H1 (cell line): ENCODE measurements at regions not wholly inside any gene's neighbourhood (a gene's known extent, or its start where the extent isn't known, plus 50 kb on each side); places are given as distances from the start of the nearest gene placed in this dataset.

Experiments
- CTCF ChIA-PET: fragments of 300-600 bp; sonication (Branson Sonifier 250); formaldehyde crosslinking; loops from one replicate; lab custom pipeline; 2021; ENCODE audit not compliant: partially characterized antibody; lab: Charles Lee
- POLR2A ChIA-PET: fragments of 300-600 bp; sonication (Branson Sonifier 250); formaldehyde crosslinking; loops from one replicate; lab custom pipeline; 2021; ENCODE audit warnings: inconsistent platforms; ENCODE audit not compliant: partially characterized antibody; lab: Charles Lee
- DNase-seq, 2 experiments: peaks; one replicate each; pipeline versions ENCODE4 v3.0.0 to v3.0.0-alpha.2; 2010 to 2022; ENCODE audit warnings: low spot score in 2 of 2, low read depth in 1 of 2, mixed read lengths in 1 of 2
- FAIRE-seq: peaks from 2 replicates; lab custom pipeline; 2011; peaks lifted over from hg19 to GRCh38; lab: Jason Lieb, UNC
- H2AFZ ChIP-seq: 2 replicates; pipeline ENCODE4 v1.8.1; 2012; ENCODE audit warnings: low read length, inconsistent platforms
- H2AK5ac ChIP-seq: 2 replicates; pipeline ENCODE4 v1.6.1; 2013; ENCODE audit warnings: low read depth, low read length
- H2BK120ac ChIP-seq: replicated peaks from 2 replicates; pipeline ENCODE3; 2013; ENCODE audit warnings: low read depth, low read length, inconsistent platforms
- H2BK12ac ChIP-seq: 2 replicates; pipeline ENCODE4 v1.6.1; 2013; ENCODE audit warnings: low read depth, low read length
- H2BK15ac ChIP-seq: 2 replicates; pipeline ENCODE4 v1.6.1; 2013; ENCODE audit warnings: low read length
- H2BK20ac ChIP-seq: 2 replicates; pipeline ENCODE4 v1.6.1; 2013; ENCODE audit warnings: low read length
- H2BK5ac ChIP-seq: 2 replicates; pipeline ENCODE4 v1.6.1; 2013; ENCODE audit warnings: low read depth, low read length
- H3K14ac ChIP-seq: 2 replicates; pipeline ENCODE4 v1.6.1; 2013; ENCODE audit warnings: inconsistent platforms; ENCODE audit not compliant: insufficient read length
- H3K18ac ChIP-seq: 2 replicates; pipeline ENCODE4 v1.6.1; 2013; ENCODE audit warnings: low read length; ENCODE audit errors: extremely low read depth
- H3K23ac ChIP-seq: 2 replicates; pipeline ENCODE4 v1.6.1; 2013; ENCODE audit warnings: inconsistent platforms; ENCODE audit not compliant: insufficient read length
- H3K23me2 ChIP-seq: 2 replicates; pipeline ENCODE4 v1.6.1; 2013; ENCODE audit warnings: low read depth, low read length
- H3K27ac ChIP-seq: 2 replicates; pipeline ENCODE4 v1.6.1; 2011; ENCODE audit warnings: low read depth, low read length, inconsistent platforms
- H3K27me3 ChIP-seq, 4 experiments: replicated peaks in 1 of 4; 1 replicate in 1 of 4; 2 replicates in 3 of 4; pipeline versions ENCODE4 v1.6.1 to v1.8.1; 2011 to 2013; ENCODE audit warnings: low read length in 3 of 4, mild to moderate bottlenecking in 3 of 4, inconsistent platforms in 2 of 4, mixed read lengths in 2 of 4, moderate library complexity in 1 of 4; ENCODE audit not compliant: control insufficient read depth in 3 of 4, insufficient read depth in 3 of 4; ENCODE audit errors: extremely low read depth in 1 of 4
- H3K36me3 ChIP-seq, 4 experiments: 2 replicates each; pipeline versions ENCODE4 v1.6.1 to v1.8.1; 2011 to 2013; ENCODE audit warnings: mild to moderate bottlenecking in 4 of 4, low read length in 3 of 4, moderate library complexity in 2 of 4, control low read depth in 1 of 4, inconsistent platforms in 1 of 4; ENCODE audit not compliant: insufficient read depth in 4 of 4, control insufficient read depth in 2 of 4
- H3K4ac ChIP-seq: replicated peaks from 2 replicates; pipeline ENCODE3; 2013; ENCODE audit warnings: low read length, low read depth, mixed read lengths, inconsistent platforms; ENCODE audit not compliant: insufficient read length
- H3K4me1 ChIP-seq, 4 experiments: replicated peaks in 1 of 4; 1 replicate in 1 of 4; 2 replicates in 3 of 4; pipeline versions ENCODE4 v1.6.1 to v1.8.1; 2011 to 2013; ENCODE audit warnings: low read length in 3 of 4, inconsistent platforms in 2 of 4, mixed read lengths in 1 of 4; ENCODE audit not compliant: insufficient read depth in 4 of 4, control insufficient read depth in 3 of 4
- H3K4me2 ChIP-seq, 2 experiments: 2 replicates each; pipeline versions ENCODE4 v1.6.1 to v1.8.1; 2011 to 2013; ENCODE audit warnings: low read depth in 2 of 2, low read length in 2 of 2, control low read depth in 1 of 2, inconsistent platforms in 1 of 2, mild to moderate bottlenecking in 1 of 2; ENCODE audit not compliant: insufficient read depth in 1 of 2
- H3K4me3 ChIP-seq, 4 experiments: fragments of 200-600, 300-600 bp in 1 of 4; sonication (generic), shearing (Covaris generic), sonication (Bioruptor Twin) in 1 of 4; 2 replicates each; pipeline versions ENCODE4 v1.5.1 to v1.8.1; 2011 to 2016; ENCODE audit warnings: low read length in 4 of 4, low read depth in 3 of 4, control low read depth in 2 of 4, inconsistent platforms in 2 of 4, mild to moderate bottlenecking in 2 of 4, mixed read lengths in 1 of 4, moderate library complexity in 1 of 4; ENCODE audit not compliant: insufficient read depth in 2 of 4; ENCODE audit errors: extremely low read depth in 1 of 4
- H3K56ac ChIP-seq: replicated peaks from 2 replicates; pipeline ENCODE3; 2013; ENCODE audit warnings: low read depth, mild to moderate bottlenecking, mixed read lengths, low read length, inconsistent platforms; ENCODE audit not compliant: insufficient read length
- H3K79me1 ChIP-seq: 2 replicates; pipeline ENCODE4 v1.6.1; 2013; ENCODE audit warnings: low read depth, low read length, control low read depth
- H3K79me2 ChIP-seq, 2 experiments: 2 replicates each; pipeline versions ENCODE4 v1.6.1 to v1.8.1; 2012 to 2013; ENCODE audit warnings: low read length in 2 of 2, mild to moderate bottlenecking in 2 of 2, inconsistent platforms in 1 of 2; ENCODE audit not compliant: insufficient read depth in 2 of 2, control insufficient read depth in 1 of 2
- H3K9ac ChIP-seq, 4 experiments: replicated peaks in 1 of 4; 1 replicate in 1 of 4; 2 replicates in 3 of 4; pipeline versions ENCODE4 v1.6.1 to v1.8.1; 2011 to 2013; ENCODE audit warnings: low read depth in 3 of 4, low read length in 3 of 4, control low read depth in 2 of 4, mild to moderate bottlenecking in 2 of 4, moderate library complexity in 2 of 4, inconsistent platforms in 1 of 4; ENCODE audit errors: extremely low read depth in 1 of 4
- H3K9me3 ChIP-seq, 2 experiments: 2 replicates each; pipeline versions ENCODE4 v1.6.1 to v1.8.1; 2012 to 2013; ENCODE audit warnings: mild to moderate bottlenecking in 2 of 2, moderate library complexity in 2 of 2, control low read depth in 1 of 2, inconsistent platforms in 1 of 2, low read depth in 1 of 2, low read length in 1 of 2, mixed read lengths in 1 of 2; ENCODE audit not compliant: insufficient read depth in 2 of 2
- H4K20me1 ChIP-seq, 2 experiments: replicated peaks in 1 of 2; 2 replicates each; pipeline versions ENCODE3 to v1.8.1; 2011 to 2013; ENCODE audit warnings: inconsistent platforms in 2 of 2, low read length in 2 of 2, mild to moderate bottlenecking in 1 of 2; ENCODE audit not compliant: insufficient read depth in 2 of 2, control insufficient read depth in 1 of 2
- H4K5ac ChIP-seq: 2 replicates; pipeline ENCODE4 v1.6.1; 2013; ENCODE audit warnings: low read length, low read depth, mixed read lengths, inconsistent platforms; ENCODE audit not compliant: insufficient read length
- H4K8ac ChIP-seq: 2 replicates; pipeline ENCODE4 v1.8.0; 2013; ENCODE audit warnings: mild to moderate bottlenecking, moderate library complexity, low read length, inconsistent platforms; ENCODE audit not compliant: insufficient read depth; ENCODE audit errors: extremely low read depth
- H4K91ac ChIP-seq: replicated peaks from 2 replicates; pipeline ENCODE3; 2013; ENCODE audit warnings: low read length, mixed read lengths, inconsistent platforms; ENCODE audit not compliant: insufficient read length
- BACH1 ChIP-seq: IDR thresholded peaks from 2 replicates; pipeline ENCODE4 v1.6.1; 2012; ENCODE audit warnings: low read length, improper control_type of control experiment
- CHD2 ChIP-seq: IDR thresholded peaks from 2 replicates; pipeline ENCODE4 v1.6.1; 2012; ENCODE audit warnings: low read length, improper control_type of control experiment
- CTCF ChIP-seq, 3 experiments: IDR thresholded peaks; 1 replicate in 2 of 3; 2 replicates in 1 of 3; pipeline versions ENCODE4 v1.5.1 to v1.6.1; 2011; ENCODE audit warnings: low read length in 3 of 3, mild to moderate bottlenecking in 3 of 3, inconsistent platforms in 2 of 3, low read depth in 1 of 3, moderate library complexity in 1 of 3; ENCODE audit not compliant: insufficient read depth in 1 of 3; ENCODE audit errors: control extremely low read depth in 1 of 3
- EZH2 ChIP-seq: fragments of 200-600 bp; sonication (generic); IDR thresholded peaks from 2 replicates; pipeline ENCODE4 v1.7.1; 2012; ENCODE audit warnings: low read depth, mild to moderate bottlenecking, moderate library complexity, low read length, inconsistent platforms; ENCODE audit not compliant: severe bottlenecking
- POLR2AphosphoS5 ChIP-seq: IDR thresholded peaks from 2 replicates; pipeline ENCODE4 v1.6.1; 2011; ENCODE audit warnings: low read depth, low read length
- RAD21 ChIP-seq, 2 experiments: IDR thresholded peaks in 1 of 2; conservative IDR thresholded peaks in 1 of 2; 2 replicates each; pipeline ENCODE4 v1.6.1; 2011; ENCODE audit warnings: low read depth in 2 of 2, low read length in 2 of 2, improper control_type of control experiment in 1 of 2, inconsistent platforms in 1 of 2, mild to moderate bottlenecking in 1 of 2, moderate library complexity in 1 of 2
- RNF2 ChIP-seq: fragments of 200-900, 300-1000 bp; sonication (generic); IDR thresholded peaks from 2 replicates; pipeline ENCODE4 v1.7.1; 2016; ENCODE audit warnings: borderline replicate concordance, low read depth, mild to moderate bottlenecking, antibody characterized with exemption, low read length; ENCODE audit not compliant: poor library complexity, severe bottlenecking; ENCODE audit errors: missing control alignments
- SP2 ChIP-seq: IDR thresholded peaks from 2 replicates; pipeline ENCODE4 v1.6.1; 2012; ENCODE audit warnings: mild to moderate bottlenecking, low read length, inconsistent platforms
- SUZ12 ChIP-seq: fragments of 200-600 bp; sonication (generic); IDR thresholded peaks from 2 replicates; pipeline ENCODE4 v1.6.1; 2012; ENCODE audit warnings: mild to moderate bottlenecking, inconsistent platforms, low read length, moderate library complexity, mixed read lengths
- TCF12 ChIP-seq: IDR thresholded peaks from 2 replicates; pipeline ENCODE4 v1.6.1; 2011; ENCODE audit warnings: low read depth, mild to moderate bottlenecking, low read length
- WGBS, 2 experiments: shearing (Covaris generic) in 1 of 2; methylation state at CpG; one replicate each; pipeline versions ENCODE4 v1.1.6 to v1.1.7; 2013 to 2015; ENCODE audit warnings: low lambda C conversion rate in 2 of 2, mixed read lengths in 2 of 2, inconsistent platforms in 1 of 2, low coverage in 1 of 2, missing lambda C conversion rate in 1 of 2; ENCODE audit not compliant: insufficient replicate concordance in 2 of 2, insufficient coverage in 1 of 2, insufficient read length in 1 of 2; ENCODE audit errors: extremely low coverage in 1 of 2, missing lambda C conversion rate in 1 of 2; 5-methylcytosine and 5-hydroxymethylcytosine counted together

- Histone ChIP-seq H3K4me2 (no peak overlapping the region), H3K23me2 (no peaks in the 10 kb centered on the region; the same call in 1 of the 2 replicates), H4K8ac (no peak overlapping the region), H3K56ac (no peak overlapping the region), H3K18ac (no peak overlapping the region), H4K5ac (no peak overlapping the region), H2BK20ac (no peak overlapping the region), H2BK15ac (no peak overlapping the region), H3K27me3 (no peaks in the 10 kb centered on the region), H3K79me1 (no peaks in the 10 kb centered on the region), H3K9me3 (no peaks in the 10 kb centered on the region), H4K91ac (no peak overlapping the region), H3K36me3 (no peaks in the 10 kb centered on the region), H3K4ac (no peak overlapping the region), H2BK120ac (no peak overlapping the region), H2BK12ac (no peak overlapping the region), H3K27ac (no peak overlapping the region), H2BK5ac (no peak overlapping the region), H3K23ac (no peak overlapping the region), H3K9ac (no peak overlapping the region), H3K4me3 (no peak overlapping the region), H3K79me2 (no peaks in the 10 kb centered on the region), H3K4me1 (no peaks in the 10 kb centered on the region), H2AFZ (peak overlapping the region; percentile 10), H2AK5ac (no peak overlapping the region), H4K20me1 (no peaks in the 10 kb centered on the region), H3K14ac (no peak overlapping the region)
- ChIA-PET CTCF (interaction anchor here (0.6 to 3.0 kb wide), 22 partner anchors 9 to 243 kb away, joined by 3 to 27 read pairs (median 4); no protein-coding TSS in a partner anchor), POLR2A (interaction anchor here (0.7 kb wide), 1 partner anchor 588 kb away, joined by 3 read pairs; no protein-coding TSS in a partner anchor)
- 27% methylated on average over 7 of the region's 7 CpGs; no CpG with 5 or more reads in 1 of the 2 experiments for WGBS, 2 experiments
- FAIRE-seq (peak; percentile 94), DNase-seq (peak; percentile 17 to 55)
- no peak for TF ChIP-seq SP2
- no peak for TF ChIP-seq POLR2AphosphoS5
- no peak for TF ChIP-seq EZH2
- TF ChIP-seq CHD2, result no peak
- no peak for TF ChIP-seq RNF2
- TF ChIP-seq CTCF (IDR thresholded peaks at IDR 0.05; ENCODE audit: control extremely low read depth in 1 of 3, insufficient read depth in 1 of 3, low read depth in 1 of 3, low read length in 3 of 3), result peak; percentile 78 to 92 (median 84)
- TF ChIP-seq RAD21 (IDR thresholded peaks at IDR 0.05 in 1 of 2, conservative IDR thresholded peaks at IDR 0.05 in 1 of 2; ENCODE audit: low read depth in 2 of 2, low read length in 2 of 2), result peak; percentile 67 to 77
- no peak for TF ChIP-seq SUZ12
- no peak for TF ChIP-seq BACH1
- TF ChIP-seq TCF12, result no peak
These were observed 60.0 kb upstream of the SYN2 start for GRCh38 chr3:11944052-11944673.
